Neural progenitor cell (in vitro differentiated cells): ENCODE measurements at regions not wholly inside any gene's neighbourhood (a gene's known extent, or its start where the extent isn't known, plus 50 kb on each side); places are given as distances from the start of the nearest gene placed in this dataset.

ENCODE experiments used
- CTCF ChIP-seq: fragments of 200-600 bp; sonication (generic); IDR thresholded peaks from 2 replicates; pipeline ENCODE4 v1.5.1; 2017; ENCODE audit warnings: antibody characterized with exemption, mild to moderate bottlenecking
- EZH2 ChIP-seq: fragments of 200-600 bp; sonication (generic); IDR thresholded peaks from 2 replicates; pipeline ENCODE4 v1.6.1; 2017; ENCODE audit warnings: antibody characterized with exemption, mild to moderate bottlenecking, moderate library complexity

- no peak for TF ChIP-seq CTCF
- no peak for TF ChIP-seq EZH2
Observed at GRCh38 chr20:24273251-24273650, 196.2 kb upstream of the SYNDIG1 start.
